HUDEP-2 (cell line): ENCODE measurements at regions not wholly inside any gene's neighbourhood (a gene's known extent, or its start where the extent isn't known, plus 50 kb on each side); places are given as distances from the start of the nearest gene placed in this dataset.

Experiments used
- DNase-seq, 76 experiments: peaks; one replicate each; lab custom pipeline; 2025; ENCODE audit not compliant: unreplicated experiment in 76 of 76; lab: John Stamatoyannopoulos, UW

DNA sequence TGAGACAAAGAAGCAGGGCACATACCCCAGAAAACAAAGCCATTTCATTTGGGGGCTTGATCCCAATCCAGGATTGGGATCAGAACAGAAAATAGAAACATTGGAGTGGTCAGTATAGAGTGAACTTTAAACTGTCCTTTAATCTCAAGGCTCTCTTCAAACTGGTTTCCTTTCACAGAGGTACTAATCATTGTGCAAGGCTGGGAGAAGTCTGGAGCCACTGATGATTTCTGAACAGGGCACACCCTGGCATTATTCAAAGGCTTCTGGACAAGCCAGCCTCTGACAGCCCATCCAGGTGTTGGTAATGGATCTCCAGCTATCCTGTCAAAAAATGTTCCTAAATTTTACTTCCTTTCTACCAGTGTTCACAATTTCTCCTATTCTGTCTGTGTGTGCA lies 244.5 kb downstream of the DDX3Y start:
- peak in 4 of 76 experiments; percentile 0 to 9 (median 1) for DNase-seq

GRCh38 chrY:13167698-13168097 lies 263.0 kb downstream of the DDX3Y start:
- DNase-seq: peak in 64 of 76 experiments; percentile 0 to 81 (median 18)

- peak in 58 of 76 experiments; percentile 0 to 74 (median 12) for DNase-seq
Observed at GRCh38 chrY:13168257-13168656, 263.6 kb downstream of the DDX3Y start.
